GM18873 (cell line): ENCODE measurements at regions not wholly inside any gene's neighbourhood (a gene's known extent, or its start where the extent isn't known, plus 50 kb on each side); places are given as distances from the start of the nearest gene placed in this dataset.
"Not testable (repeated sequence)": the region's sequence is repeated elsewhere in the genome, so short reads cannot be mapped to it uniquely, and the experiment has no call there.

Experiments
- ATAC-seq: cut with Tn5 transposase; IDR thresholded peaks from one replicate; pipeline ENCODE4 v1.9.1; 2021; ENCODE audit warnings: mild to moderate bottlenecking, moderate library complexity, moderate number of reproducible peaks; ENCODE audit not compliant: unreplicated experiment, low FRiP score

DNA sequence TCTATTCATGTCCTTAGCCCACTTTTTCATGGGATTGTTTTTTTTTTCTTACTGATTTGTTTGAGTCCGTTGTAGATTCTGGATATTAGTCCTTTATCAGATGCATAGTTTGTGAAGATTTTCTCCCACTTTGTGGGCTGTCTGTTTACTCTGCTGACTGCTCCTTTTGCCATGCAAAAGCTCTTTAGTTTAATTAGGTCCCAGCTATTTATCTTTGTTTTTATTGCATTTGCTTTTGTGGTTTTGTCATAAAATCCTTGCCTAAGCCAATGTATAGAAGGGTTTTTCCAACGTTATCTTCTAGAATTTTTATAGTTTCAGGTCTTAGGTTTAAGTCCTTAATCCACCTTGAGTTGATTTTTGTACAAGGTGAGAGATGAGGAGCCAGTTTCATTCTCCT lies 358.9 kb downstream of the ADAMTS20 start:
- ATAC-seq = not testable (repeated sequence)

DNA sequence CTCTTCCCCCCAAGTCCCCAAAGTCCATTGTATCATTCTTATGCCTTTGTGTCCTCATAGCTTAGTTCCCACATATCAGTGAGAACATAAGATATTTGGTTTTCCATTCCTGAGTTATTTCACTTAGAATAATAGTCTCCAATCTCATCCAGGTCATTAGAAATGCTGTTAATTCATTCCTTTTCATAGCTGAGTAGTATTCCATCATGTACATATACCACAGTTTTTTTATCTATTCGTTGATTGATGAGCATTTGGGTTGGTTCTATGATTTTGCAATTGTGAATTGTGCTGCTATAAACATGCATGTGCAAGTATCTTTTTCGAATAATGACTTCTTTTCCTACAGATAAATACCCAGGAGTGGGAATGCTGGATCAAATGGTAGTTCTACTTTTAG lies 359.6 kb downstream of the ADAMTS20 start:
- ATAC-seq = not testable (repeated sequence)

DNA sequence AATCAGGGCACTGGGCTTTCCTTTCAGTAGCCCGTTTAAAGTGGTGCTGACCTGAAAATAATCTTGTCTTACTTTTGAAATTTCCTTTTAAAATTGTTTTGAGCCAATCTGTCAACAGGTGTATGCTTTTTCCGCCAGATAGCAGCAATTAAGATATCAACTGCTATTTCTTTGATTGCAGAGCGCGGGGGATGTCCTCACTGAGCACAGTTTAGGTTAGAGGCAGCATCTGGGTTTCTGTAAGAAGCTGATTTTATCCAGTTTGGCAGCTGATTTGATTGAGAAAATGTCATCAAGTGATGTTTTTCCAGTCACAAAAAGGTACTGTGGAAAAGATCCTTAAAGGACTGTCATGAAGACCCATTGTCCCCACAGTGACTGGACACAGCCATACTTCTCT lies 371.8 kb downstream of the ADAMTS20 start:
- ATAC-seq = no peak

DNA sequence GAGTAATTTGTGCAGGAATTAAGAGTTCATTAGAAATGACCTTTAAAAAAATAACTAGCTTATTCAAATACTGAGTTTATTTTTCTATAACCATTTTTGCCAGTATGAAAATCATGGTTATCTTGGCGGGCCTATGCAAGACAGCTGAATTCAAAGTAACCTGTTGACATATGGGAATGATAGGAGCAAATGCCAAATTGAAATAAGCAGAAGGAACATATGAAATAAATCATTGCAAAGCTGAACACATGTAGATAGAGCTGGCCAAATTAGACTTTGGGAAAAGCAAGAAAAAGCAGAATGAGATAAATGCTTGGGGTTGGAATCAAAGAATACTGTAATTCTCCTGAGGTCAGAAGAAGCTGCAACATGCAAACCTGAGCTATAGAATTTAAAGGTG lies 372.5 kb downstream of the ADAMTS20 start:
- ATAC-seq = no peak

DNA sequence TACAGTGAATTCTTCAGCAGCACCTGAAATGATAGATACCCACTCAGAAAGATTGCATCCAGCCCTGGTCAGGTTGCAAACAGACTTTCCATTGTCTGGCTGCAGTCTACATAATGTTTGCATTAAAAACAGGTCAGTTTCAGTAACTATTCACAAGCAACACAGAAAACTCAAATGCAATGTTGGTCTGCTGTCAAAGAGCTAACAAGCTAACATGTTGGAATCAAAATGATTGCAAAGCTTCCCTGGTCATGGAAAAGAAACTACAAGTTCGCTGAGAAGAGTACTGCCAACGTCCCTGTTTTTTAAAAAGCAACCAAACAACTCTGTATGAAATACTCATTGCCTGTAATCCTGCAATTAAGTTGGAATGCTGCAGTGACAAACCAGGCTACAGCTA lies 374.7 kb downstream of the ADAMTS20 start:
- no peak for ATAC-seq

DNA sequence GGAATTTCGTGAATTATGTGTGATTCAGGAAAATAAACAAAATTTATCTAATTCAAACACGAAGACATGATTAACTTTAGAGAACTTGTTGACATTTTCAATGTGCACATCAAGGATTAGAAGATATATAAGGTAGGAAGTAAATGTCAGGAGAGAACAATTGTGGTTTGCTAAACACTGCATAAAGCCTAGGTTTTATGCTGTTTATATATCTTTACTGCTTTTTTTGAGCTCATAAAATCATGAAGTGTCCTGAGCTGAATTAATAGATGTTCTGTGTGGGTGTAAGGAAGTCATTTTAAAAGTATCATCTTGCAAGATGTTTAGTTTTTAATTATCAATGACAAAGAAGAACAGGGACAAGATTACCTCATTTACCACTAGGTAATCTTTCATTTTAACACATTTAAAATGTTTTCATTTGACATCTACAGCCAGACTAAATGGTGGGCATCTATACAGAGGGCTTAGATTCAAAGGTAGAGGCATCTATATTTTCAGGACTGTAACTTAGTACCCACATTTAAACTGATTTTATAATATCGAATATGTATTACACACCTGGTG lies 382.8 kb downstream of the ADAMTS20 start:
- ATAC-seq = no peak

DNA sequence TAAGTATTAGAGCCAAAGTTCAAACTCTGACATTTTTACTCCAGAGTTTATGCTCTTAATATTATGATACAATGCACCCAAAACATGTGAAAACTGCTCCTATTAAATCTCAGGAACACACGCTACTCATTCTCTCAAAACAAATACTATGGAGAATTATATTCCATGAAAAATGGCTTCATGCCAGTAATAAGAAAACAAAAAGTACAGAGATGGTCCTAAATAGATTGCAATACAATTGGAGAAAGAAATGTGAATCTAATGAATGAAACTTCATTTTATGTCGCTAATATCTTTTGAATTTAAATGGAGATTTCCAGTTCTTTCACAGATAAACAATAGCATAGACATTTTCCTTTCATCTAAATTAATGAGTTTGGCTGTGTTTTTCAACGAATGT lies 384.3 kb downstream of the ADAMTS20 start:
- ATAC-seq = no peak

DNA sequence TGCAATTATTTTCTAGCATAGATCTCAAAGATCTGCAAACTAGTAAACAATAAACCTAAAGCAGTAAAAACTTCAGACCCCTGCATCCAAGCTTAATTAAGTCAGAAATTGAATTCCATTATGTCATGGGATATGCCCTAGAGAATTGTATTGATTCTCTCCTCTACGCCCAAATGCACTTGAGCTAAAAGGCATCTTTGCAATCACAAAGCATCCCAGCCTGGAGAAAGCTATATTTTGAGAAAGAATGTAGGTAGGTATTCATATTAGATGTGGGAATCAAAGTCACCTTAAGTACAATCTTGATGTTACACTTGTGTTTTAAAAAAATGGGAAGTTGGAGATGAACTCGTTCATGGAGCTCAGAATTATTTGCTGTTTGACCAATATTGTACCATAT lies 386.7 kb downstream of the ADAMTS20 start:
- no peak for ATAC-seq

DNA sequence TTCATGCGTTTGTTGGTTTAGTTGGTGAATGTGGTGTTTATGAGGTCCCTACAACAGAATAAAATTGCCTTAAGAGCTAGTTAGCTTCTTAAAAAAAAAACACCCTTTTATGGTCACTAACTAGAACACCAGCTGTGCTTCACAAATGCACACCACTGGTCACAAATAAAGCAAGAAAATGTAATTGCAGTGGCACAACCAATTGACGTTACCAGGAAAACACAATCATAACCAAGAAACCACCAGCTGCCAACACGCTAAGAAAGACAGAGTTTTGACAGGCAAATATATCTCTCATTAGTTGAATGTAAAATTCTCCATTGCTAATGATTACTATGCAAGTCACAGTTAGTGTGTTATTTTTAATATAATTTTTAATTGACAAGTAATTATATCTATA lies 389.9 kb downstream of the ADAMTS20 start:
- no peak for ATAC-seq

DNA sequence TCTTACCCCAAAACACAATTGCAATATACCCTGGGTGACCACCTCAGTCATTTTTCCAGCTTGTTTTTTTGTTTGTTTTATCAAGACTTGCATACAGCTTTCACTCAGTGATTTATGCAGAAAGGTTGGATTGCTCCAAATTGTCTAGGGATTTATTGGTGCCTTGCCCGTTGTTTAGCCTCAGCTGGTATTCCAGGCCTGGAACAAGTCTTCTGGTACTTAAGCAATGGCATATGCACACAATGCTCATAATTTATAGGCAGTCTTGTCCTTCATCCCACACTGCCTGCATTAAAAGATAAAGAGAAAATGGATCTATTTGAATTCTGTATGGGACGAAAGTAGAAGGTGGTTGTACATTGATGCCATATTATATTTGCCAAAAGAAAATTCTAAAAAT lies 392.5 kb downstream of the ADAMTS20 start:
- no peak for ATAC-seq

DNA sequence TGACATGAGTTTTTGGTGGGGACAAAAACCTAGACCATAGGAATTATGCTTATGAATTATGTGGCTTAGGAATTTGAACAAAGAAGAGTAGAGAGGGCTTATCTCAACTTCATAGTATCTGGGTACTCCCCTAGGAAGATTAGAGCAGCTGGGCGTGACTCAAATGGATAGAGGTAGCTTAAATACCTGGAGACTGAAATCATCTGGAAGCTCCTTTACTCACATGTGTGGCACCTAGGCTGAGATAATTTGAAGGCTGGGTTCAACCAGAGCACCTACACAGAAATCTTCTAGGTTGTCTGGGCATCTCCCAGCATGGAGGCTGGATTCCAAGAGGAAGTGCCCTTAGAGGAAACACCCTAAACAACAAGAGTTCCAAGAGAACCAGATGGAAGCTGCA lies 393.9 kb downstream of the ADAMTS20 start:
- ATAC-seq = no peak

DNA sequence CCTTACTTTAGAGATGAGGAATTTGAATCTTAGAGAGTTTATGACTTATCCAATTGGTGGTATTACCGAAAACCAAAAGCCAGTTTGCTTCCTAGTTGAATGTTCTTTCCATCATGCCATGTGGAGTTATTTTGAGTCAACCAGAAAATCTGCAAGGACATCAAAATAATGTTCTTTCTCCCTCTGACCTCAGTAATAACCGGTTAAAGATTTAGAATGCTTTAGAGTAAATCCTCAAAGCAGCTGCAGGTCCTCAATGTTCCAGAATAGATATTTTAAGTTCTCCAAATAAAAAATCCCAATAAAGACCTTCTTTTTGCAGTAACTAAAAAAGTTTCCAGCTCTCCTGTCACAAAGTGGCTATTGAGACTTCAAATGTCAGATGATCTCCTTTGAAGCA lies 396.6 kb downstream of the ADAMTS20 start:
- ATAC-seq = no peak

DNA sequence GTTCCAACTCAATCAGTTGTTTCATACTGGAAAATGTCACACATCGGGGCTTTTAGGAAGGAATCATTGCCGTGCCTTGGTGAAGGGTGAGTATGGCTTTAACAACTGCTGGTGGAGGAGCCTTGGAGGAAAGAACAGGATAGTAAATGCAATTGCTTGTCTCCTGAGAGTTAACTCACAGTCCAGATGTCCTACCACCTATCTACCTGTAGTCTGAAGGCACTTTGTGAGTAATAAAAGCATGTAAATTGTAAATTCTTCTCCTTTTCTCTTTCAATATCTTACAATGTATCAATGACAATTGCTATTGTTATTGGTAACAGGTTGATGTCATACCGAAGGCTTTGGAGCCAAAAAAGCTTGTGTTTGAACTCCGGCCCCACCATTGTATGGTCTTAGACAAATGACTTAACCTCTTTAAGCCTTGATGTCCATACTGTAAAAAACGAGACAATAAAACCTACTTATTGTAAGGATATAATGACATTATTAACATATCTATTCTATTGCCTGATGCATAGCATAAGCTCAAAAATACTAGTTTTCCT lies 397.4 kb downstream of the ADAMTS20 start:
- ATAC-seq = no peak

DNA sequence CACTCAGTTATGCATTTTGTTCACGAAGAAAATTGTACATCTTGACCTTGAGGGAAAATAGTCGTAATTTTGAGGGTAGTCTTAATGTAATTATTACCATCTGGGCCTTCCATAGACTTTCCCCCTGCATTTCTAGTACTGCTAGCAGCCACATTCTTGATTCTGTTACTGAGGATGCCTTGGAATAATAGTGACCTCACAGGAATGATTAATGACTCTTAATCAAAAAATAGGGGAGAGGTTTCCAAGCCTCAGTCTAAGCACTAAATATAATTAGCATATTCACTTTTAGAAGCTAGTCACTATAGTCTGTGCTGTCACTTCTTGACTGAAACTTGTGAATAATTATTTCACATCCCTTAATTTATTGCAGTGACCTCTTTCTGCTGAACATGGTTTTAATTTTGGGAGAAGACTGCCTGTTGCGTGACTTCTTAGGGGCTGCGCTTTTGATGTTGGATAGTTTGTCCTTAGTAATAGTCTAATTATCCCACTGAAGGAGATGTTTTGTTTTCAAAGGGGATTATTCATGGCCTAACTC lies 400.5 kb downstream of the ADAMTS20 start:
- no peak for ATAC-seq

DNA sequence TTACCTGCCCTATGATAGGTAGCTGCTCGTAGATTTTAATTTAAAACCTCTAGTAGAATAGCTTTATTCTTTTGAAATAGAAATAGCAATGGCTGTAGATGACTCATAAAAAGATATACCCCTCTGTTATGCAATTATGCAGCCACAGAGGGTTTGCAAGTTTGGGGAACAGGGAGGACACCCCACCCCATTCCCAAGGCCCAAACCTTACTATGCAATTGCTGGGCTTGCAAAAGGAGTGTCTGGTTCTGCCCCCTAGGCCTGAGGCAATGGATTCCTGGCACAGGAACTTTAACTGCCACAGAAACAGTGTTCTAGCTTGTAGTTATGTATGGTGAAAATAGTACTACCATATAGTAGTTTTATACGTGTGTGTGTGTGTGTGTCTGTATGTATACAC lies 403.3 kb downstream of the ADAMTS20 start:
- no peak for ATAC-seq

DNA sequence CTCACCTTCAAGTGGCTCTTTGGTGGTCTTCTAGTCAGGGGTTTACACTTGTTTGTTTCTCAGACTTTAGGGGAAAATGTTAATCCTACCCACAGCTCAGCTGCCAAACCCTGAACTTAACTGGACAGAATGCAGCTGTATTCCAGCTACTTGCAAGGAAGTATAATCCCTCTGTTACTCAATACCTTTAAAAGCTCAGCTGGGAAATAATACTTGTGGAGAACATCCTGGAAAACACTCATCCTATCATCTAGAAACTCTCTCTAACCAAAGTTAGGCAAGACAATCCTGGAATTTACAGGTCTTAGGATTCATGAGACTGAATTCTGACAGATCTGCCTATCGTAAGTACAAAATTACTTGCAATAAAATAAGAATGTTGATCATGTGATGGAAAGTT lies 404.1 kb downstream of the ADAMTS20 start:
- ATAC-seq = no peak

DNA sequence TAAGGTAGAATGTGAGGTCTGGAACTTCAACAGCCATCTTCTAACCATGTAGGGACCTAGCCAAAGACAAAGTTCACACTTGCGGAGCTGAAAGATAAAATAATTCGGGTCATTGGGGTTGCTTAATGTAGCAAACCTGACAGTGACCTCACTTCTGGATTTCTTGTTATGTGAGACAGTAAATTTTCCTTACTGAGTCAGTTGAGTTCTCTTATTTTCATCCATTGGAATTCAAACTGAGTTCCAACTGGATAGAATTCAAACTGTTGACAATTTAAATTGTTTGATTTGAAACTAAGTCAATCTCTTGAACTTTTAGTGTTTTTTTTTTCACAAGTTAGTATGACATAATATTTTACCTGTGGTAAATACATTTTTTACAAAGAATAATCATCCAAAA lies 406.5 kb downstream of the ADAMTS20 start:
- ATAC-seq = no peak

DNA sequence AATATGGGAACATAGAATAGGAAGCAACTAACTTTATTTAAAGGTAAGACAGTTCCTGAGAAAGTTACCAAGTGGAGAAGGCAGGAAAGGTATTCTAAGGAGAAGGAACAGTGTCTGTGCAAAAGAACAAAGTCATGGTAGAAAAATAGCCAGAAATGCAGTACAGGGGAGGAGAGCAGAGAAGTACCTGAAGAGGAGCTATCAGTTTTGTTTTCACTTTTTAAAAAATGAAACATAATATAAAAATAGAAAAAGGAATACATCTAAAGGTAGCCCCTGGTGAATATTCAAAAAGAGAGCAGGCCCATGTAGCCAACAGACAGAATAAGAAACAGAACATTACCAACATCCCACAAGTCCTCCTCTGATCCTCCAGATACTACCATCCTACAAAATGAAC lies 408.7 kb downstream of the ADAMTS20 start:
- ATAC-seq = no peak

DNA sequence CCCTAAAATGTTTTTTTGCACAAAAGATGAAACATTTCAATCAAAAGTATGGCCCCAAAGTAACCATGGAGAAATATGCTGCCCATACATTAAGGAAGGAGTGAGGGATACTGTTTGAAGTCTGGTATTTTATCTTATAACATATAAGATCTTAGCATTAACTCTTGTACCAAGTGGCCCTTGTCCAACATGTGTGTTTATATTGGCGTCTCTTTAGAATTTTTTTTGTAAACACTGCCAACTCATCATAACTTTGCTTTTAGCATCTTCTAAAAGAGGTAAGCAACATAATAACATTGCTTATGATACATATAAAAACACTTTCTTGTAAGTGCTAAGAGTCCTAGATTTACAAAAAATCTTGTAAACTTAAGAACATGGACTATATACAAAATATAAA lies 419.7 kb downstream of the ADAMTS20 start:
- ATAC-seq = no peak

DNA sequence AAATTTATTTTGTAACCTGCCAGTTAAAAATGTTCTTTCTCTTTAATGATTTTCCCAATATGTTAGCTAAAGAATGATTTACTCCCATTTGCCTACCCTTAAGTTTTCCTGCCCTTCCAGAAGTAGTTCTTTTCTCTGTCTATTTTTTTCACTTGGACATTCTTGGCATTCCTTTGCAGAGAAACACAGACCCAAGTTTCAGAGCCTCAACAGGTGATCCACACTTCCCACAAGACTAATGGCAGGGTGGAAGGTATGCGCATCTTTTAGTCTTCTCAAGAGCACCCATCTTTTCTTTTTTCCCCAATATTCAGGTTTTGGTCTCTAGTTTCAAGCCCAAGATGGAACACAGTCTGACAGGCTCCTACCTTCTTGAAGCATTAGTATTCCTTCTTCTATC lies 420.7 kb downstream of the ADAMTS20 start:
- no peak for ATAC-seq

DNA sequence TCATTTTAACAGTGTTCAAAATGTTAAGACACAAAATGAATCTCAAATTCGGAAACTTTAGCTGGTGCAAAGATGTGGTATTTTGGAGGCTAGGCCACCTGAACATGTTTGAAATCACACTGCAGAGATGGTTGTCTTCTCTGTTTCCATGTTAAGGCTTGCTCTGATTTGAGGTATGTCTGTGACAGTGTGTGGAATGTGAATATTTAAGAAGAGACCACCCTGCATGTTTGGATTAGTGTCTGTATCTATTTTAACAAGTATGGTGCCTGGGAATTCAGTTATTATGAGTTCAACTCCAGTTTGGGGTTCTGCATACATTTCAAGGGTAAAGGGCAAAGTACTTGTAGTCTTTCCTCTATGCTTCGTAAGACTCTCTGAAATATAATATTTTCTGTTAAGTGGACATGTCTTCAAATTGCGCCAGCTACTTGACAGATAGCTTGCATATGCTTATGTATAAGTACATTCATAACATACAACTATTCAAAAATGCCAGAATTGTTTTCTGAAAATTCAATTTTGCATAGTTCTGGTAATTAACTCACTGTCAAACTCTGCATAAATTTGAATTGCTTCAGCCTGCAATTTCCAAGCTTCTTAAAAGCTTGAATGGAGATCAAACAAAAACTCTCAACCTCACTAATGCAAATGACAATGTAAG lies 424.0 kb downstream of the ADAMTS20 start:
- ATAC-seq = no peak
